ENCODE measurements at regions not wholly inside any gene's neighbourhood (a gene's known extent, or its start where the extent isn't known, plus 50 kb on each side); places are given as distances from the start of the nearest gene placed in this dataset.
"Not testable (repeated sequence)": the region's sequence is repeated elsewhere in the genome, so short reads cannot be mapped to it uniquely, and the experiment has no call there.

GRCh38 chr5:142245786-142246185, 79.0 kb downstream of the SPRY4 start:
- no peak for TF ChIP-seq CTCF (IDR thresholded peaks at IDR 0.05; ENCODE audit: low read depth, low read length)
- DNase-seq (ENCODE audit: extremely low read depth, low read depth), result no peak

- no peak for TF ChIP-seq CTCF (IDR thresholded peaks at IDR 0.05; ENCODE audit: low read depth, low read length)
- no peak for DNase-seq (ENCODE audit: extremely low read depth, low read depth)
Measured at GRCh38 chr5:142244440-142244839, 80.4 kb downstream of the SPRY4 start.

GRCh38 chr5:142242272-142242671, 82.5 kb downstream of the SPRY4 start:
- no peak for DNase-seq (ENCODE audit: extremely low read depth, low read depth)
- no peak for TF ChIP-seq CTCF (IDR thresholded peaks at IDR 0.05; ENCODE audit: low read depth, low read length)

DNA sequence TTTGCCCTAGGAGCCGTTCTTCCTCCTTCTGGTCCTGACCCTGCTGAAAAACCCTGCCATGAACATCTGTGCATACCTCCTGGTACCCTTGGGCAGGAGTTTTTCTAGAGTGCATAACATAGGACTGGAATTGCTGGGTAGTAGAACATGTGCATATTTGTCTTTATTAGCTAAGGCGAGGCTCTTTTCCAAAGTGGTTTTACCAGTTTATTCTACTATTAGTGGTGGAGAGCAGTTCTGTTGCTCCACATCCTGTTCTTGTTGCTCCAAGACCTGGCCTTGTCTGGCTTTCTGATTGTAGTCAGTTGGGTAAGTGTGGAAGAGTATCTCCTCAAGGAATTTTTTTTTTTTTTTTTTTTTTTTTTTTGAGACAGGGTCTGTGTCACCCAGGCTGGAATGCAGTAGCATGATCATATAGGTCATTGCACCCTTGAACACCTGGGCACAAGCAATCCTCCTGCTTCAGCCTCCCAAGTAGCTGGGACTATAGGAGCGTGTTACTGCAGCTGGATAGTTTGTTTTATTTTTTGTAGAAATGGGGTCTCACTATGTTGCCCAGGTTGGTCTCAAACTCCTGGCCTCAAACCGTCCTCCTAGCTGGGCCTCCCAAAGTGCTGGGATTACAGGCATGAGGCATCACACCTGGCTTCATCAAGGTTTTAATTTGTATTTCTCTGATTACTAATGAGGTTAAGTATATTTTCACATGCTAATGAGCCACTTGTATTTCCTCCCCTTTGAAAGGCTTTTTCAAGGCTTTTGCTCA, 85.2 kb downstream of the SPRY4 start:
- no peak for DNase-seq (ENCODE audit: extremely low read depth, low read depth)
- TF ChIP-seq CTCF (IDR thresholded peaks at IDR 0.05; ENCODE audit: low read depth, low read length), result no peak

GRCh38 chr5:142237707-142238106, 87.1 kb downstream of the SPRY4 start:
- DNase-seq (ENCODE audit: extremely low read depth, low read depth), result no peak
- TF ChIP-seq CTCF (IDR thresholded peaks at IDR 0.05; ENCODE audit: low read depth, low read length), result no peak

GRCh38 chr5:142236673-142237290, 88.0 kb downstream of the SPRY4 start:
- DNase-seq (ENCODE audit: extremely low read depth, low read depth), result not testable (repeated sequence)

GRCh38 chr5:142235870-142236672, 88.8 kb downstream of the SPRY4 start:
- no peak for TF ChIP-seq CTCF (IDR thresholded peaks at IDR 0.05; ENCODE audit: low read depth, low read length)
- no peak for DNase-seq (ENCODE audit: extremely low read depth, low read depth)
